ENCODE measurements at regions not wholly inside any gene's neighbourhood (a gene's known extent, or its start where the extent isn't known, plus 50 kb on each side); places are given as distances from the start of the nearest gene placed in this dataset.

DNA sequence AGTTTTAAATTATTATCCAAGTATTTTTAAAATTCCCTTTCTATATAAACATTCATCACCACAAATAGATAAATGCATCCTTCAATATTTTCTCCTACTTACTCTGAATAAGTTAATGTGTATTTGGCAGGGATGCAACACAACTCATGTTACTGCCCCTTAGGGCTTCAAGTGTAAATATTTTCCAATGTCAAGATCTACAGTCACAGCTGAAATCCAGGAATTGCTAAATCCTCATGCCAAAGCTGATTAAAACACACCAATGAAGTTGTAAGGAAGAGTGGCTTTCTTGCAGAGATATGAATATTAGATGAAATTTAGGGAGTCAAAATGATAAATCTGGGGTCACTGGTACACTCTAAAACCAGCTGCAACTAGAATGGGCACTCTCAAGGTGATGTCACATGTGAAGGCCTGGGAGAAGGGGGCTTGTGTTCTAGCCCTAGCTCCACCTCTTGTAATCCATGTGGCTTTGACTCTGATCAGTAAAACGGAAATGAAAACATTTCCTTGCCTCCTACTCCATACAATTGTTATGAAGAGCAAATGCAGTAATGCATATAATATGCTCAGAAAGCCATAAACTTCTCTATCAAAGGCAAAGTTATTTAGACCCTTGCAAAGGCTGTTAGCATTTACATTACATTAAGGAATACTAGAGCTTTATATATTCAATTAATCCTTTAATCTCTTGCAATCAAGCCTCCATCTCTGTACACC, 228.1 kb upstream of the NFE2L3 start:
- in situ Hi-C loops (cut with HindIII; ENCODE audit: low sequenced_read_pairs): no loop called here

DNA sequence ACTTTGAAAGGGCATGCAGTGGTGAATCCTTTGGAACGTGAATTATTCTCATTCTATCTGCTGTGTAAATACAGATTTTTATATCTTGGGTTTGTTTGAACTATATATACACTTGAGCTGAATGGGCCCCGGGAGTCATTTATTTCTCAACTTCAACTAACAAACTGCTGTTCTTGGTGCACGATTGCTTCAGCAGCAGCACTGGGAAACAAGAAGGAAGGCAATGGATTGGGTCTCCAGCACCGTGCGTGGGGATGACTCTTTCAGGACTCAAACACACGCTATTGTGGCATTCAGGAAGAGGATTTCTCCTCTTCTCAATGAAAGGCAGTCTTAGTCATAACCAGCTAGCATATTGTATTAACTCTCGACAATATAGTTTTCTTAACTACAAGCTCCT, 226.0 kb upstream of the NFE2L3 start:
- in situ Hi-C loops (cut with HindIII; ENCODE audit: low sequenced_read_pairs): no loop called here

- in situ Hi-C loops (cut with HindIII; ENCODE audit: low sequenced_read_pairs): no loop called here
Measured at GRCh38 chr7:25926451-25926850, 225.5 kb upstream of the NFE2L3 start.

DNA sequence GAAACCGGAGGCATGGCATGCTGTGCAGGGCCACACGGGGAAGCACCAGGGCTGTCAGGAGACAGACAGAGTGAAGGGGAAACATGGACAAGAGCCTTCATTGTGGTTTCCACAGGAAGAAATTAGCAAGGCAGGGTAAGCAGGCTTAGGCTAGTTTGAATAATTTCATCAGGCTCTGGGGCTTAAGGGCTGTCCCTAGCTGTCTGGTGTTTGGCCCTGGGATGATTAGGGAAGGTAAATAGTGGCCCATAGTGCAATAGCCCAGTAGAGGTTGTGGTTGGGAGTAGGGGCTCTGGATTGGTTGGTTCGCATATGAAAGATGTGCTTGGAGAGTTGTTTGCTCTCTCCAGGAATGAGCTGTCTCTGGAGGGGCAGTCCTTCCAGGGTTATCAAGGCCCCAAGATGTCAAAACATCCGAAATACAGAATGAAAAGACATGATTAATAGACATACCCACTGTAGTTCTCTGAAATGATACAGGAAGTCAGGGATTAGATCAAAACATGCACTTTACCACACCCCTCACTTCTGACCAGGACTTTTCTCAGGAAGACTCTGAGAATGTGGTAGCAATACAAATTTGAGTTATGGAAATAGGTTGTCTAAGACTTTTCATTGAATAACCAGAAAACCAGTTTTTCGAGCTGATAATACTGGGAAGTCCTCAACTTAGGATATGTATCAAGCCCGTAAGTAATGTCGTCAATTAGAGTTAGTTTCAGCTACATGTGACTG, 224.9 kb upstream of the NFE2L3 start:
- in situ Hi-C loops (cut with HindIII; ENCODE audit: low sequenced_read_pairs): no loop called here

GRCh38 chr7:25927626-25927978, 224.4 kb upstream of the NFE2L3 start:
- in situ Hi-C loops (cut with HindIII; ENCODE audit: low sequenced_read_pairs): no loop called here

- in situ Hi-C loops (cut with HindIII; ENCODE audit: low sequenced_read_pairs): no loop called here
Measured at GRCh38 chr7:25928549-25929330, 223.3 kb upstream of the NFE2L3 start.

GRCh38 chr7:25929448-25929847, 222.6 kb upstream of the NFE2L3 start:
- in situ Hi-C loops (cut with HindIII; ENCODE audit: low sequenced_read_pairs): no loop called here

DNA sequence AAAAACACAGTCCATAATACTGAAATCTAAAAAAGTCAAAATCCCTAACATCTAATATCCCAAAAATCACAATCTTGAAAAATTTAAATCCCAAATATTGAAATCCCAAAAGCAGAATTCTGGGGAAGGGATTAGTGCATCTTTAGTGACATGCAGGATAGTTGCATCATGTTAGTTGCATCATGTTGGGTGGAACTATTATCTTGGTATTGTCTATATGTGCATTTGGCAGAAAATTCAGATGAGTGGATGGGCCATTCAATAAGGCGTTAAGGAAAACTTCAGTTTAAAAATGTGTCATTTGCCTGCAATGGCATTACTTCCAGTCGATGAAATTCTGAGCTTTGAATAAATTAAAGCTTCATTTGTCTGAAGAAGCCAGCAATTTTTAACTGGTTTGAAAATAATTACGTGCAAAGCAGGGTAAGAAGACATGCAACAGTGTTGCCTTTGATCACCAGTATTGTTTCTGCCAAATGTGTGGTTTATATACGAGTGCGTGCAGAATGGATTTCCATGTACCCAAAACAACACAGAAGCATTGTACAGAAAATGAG, 221.4 kb upstream of the NFE2L3 start:
- in situ Hi-C loops (cut with HindIII; ENCODE audit: low sequenced_read_pairs): no loop called here

GRCh38 chr7:25931156-25931555, 220.8 kb upstream of the NFE2L3 start:
- in situ Hi-C loops (cut with HindIII; ENCODE audit: low sequenced_read_pairs): no loop called here

DNA sequence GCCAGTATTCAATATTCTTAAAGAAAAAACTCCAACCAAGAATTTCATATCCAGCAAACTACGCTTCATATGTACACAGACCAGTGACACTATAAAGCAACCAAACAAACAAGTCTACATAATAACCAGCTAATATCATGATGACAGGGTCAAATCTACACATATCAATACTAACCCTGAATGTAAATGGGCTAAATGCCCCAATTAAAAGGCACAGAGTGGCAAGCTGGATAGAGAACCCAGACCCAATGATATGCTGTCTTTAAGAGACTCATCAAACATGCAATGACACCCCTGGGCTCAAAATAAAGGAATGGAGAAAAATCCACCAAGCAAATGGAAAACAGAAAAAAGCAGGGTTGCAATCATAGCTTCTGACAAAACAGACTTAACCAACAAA, 218.1 kb upstream of the NFE2L3 start:
- in situ Hi-C loops (cut with HindIII; ENCODE audit: low sequenced_read_pairs): no loop called here

DNA sequence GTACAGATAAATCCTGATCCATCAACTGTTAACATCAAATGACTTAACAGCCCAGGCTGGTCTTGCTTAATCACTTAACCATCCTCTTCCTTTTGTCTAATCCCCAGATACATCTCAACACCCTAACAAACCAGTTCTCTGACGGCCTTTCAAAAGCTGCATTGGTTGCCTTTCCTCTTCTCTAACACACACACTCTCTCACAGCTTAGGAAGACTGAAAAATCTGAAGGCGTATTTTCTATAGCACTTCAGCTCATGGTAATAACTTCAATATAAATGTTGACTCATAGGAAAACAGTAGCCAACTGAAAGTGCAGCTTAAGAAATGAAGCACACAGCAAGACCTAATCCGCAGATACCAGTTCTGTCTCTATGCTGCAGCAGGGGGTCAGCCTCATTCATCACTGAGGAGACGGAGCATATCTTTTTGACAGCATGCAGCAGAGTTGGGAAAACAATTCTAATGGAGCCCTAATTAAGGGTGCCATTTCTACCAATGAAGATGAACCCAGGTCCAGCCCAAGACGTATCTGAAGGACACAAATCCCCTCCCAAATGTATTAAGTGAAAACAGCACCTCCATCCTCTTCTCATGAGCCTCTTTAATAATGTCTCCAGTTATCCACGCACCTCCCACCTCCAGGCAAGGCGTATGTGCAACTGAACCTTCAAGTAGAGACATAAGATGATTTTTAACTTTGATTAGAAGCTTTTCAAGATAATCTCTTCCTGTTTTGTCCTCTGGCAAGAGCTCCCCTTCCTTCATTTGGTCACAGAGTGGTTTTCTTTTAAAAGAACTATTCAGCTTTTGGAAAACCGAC, 211.7 kb upstream of the NFE2L3 start:
- in situ Hi-C loops (cut with HindIII; ENCODE audit: low sequenced_read_pairs): no loop called here

- in situ Hi-C loops (cut with HindIII; ENCODE audit: low sequenced_read_pairs): no loop called here
Measured at GRCh38 chr7:25944777-25945515, 207.1 kb upstream of the NFE2L3 start.

DNA sequence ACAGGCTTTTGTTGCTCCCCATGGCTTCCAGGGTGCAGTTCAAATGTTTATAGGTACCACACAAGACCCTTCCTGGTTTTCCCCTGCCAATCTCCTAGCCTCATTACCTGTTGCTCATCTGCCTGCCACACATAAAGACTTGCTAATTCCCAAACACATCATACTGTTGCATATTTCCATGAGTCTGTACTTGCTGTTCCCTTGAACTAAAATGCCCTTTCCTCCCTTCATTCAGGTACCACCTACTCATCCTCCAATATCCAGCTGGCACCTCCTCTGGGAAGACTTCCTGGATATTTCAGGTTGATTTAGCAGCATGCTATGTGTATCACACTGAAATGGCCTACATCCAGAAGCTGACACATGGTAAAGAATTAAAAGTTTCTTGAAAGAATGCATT, 206.4 kb upstream of the NFE2L3 start:
- in situ Hi-C loops (cut with HindIII; ENCODE audit: low sequenced_read_pairs): no loop called here

DNA sequence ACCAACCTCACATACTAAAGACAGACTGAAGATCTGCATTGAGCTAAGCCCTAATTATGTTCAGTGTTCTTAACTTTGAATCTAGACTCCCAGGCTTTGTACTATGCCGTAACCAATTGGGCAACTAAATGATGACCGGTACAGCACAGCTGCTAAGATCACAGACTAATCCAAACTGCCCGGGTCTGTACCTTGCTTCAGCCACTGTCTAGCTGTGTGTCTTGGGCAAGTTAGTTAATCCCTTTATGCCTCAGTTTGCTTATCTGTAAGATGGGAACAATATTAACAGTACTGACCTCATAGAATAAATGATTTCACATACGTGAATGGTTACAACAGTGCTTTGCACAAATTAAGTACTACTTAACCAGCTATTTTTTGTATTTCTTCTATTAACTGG, 205.8 kb upstream of the NFE2L3 start:
- in situ Hi-C loops (cut with HindIII; ENCODE audit: low sequenced_read_pairs): no loop called here

DNA sequence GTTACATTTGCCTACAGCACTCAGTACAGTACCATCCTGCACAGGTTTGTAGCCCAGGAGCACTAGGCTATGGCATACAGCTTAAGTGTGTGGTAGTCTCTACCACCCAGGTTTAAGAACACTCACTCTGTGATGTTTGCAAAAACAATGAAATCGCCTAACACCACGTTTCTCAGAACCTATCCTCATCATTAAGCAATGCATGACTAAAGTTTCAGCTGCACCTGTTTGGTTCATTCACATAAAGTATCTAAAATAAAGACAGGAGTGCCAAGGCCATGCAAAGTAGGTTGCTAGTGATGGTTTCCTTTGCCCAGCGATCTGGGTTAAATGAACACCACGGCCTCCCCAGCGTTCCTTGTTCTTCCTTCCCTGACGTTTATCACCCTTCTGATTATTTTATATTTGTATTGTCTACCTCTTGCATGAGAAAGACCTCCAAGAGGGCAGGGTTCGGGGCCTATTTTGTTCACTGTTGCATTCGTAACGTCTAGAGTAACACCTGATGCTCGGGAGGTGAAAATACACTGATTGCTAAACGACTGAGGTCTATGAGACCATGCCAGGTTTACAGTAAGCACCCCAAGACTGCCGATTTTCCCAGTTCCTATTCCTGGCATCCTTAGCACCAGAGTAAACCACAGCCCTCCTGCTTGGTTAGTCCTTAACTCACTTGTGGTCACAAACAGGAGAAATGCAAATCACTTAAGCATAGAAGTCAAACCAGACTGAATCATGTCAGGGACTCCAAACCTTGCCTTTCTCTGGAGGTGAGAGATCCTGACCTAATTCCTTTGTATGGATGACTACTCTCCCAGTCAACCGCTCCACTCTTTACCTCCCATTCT, 204.1 kb upstream of the NFE2L3 start:
- in situ Hi-C loops (cut with HindIII; ENCODE audit: low sequenced_read_pairs): no loop called here

DNA sequence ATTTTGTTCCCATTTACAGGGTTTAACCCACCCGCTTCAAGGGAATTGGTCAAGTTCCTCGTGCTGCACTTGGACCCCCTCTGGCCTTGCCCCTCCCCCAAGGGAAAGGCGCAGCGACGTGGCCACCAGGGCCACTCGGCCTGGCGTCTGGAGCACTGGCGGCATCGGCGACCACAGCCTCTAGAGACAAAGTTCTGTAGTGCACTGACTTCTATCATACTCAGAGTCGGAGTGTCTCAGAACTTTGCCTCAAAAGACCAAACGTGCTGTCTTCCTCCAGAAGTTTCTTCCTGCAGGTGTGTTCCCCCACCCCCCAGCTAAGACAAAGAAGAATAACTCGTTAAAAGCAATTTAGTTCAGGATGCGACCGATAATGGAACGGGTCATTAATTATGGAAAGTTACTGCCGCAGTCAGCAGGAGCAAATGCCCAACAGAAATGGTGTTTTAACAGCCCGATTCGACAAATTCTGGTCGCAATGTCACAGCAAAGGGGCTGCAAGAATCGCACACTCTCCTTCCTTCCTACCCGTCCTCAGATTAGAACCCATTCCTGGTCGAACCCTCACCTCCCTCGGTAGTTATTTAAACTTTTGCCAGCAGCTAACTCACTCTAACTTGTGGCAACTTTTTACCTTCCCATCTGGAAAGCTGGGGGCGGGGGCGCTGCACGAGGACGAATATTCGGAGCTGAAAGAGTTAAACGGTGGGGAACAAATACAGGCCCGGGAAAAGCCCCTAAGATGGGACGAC, 202.1 kb upstream of the NFE2L3 start:
- in situ Hi-C loops (cut with HindIII; ENCODE audit: low sequenced_read_pairs): no loop called here

GRCh38 chr7:25950488-25951413, 201.2 kb upstream of the NFE2L3 start:
- in situ Hi-C loops (cut with HindIII; ENCODE audit: low sequenced_read_pairs): no loop called here
